GM18526 (cell line): ENCODE measurements at regions not wholly inside any gene's neighbourhood (a gene's known extent, or its start where the extent isn't known, plus 50 kb on each side); places are given as distances from the start of the nearest gene placed in this dataset.

ENCODE experiments used
- POLR2A ChIP-seq: IDR thresholded peaks from 3 replicates; pipeline ENCODE4 v1.6.1; 2011; ENCODE audit not compliant: insufficient read length; ENCODE audit errors: extremely low read depth

GRCh38 chr9:129451669-129452068, 169.2 kb downstream of the C9orf50 start:
- TF ChIP-seq POLR2A, result no peak

GRCh38 chr9:129451089-129451656, 169.7 kb downstream of the C9orf50 start:
- TF ChIP-seq POLR2A, result no peak

- TF ChIP-seq POLR2A, result no peak
These were observed 171.8 kb downstream of the C9orf50 start for GRCh38 chr9:129449066-129449465.

- TF ChIP-seq POLR2A, result no peak
These were observed 173.9 kb downstream of the C9orf50 start for GRCh38 chr9:129446828-129447550.

GRCh38 chr9:129445794-129446306, 175.1 kb downstream of the C9orf50 start:
- no peak for TF ChIP-seq POLR2A

GRCh38 chr9:129442803-129443511, 177.9 kb downstream of the C9orf50 start:
- no peak for TF ChIP-seq POLR2A

GRCh38 chr9:129441852-129442251, 179.0 kb downstream of the C9orf50 start:
- no peak for TF ChIP-seq POLR2A

- no peak for TF ChIP-seq POLR2A
These were observed 180.3 kb downstream of the C9orf50 start for GRCh38 chr9:129440435-129441186.

GRCh38 chr9:129439242-129439641, 181.7 kb downstream of the C9orf50 start:
- no peak for TF ChIP-seq POLR2A

- TF ChIP-seq POLR2A, result no peak
These were observed 183.1 kb downstream of the C9orf50 start for GRCh38 chr9:129437626-129438323.

- no peak for TF ChIP-seq POLR2A
These were observed 183.9 kb downstream of the C9orf50 start for GRCh38 chr9:129436751-129437625.

GRCh38 chr9:129435988-129436717, 184.7 kb downstream of the C9orf50 start:
- TF ChIP-seq POLR2A, result no peak

GRCh38 chr9:129435291-129435690, 185.6 kb downstream of the C9orf50 start:
- TF ChIP-seq POLR2A, result no peak
